HUDEP-2 (cell line): ENCODE measurements at regions not wholly inside any gene's neighbourhood (a gene's known extent, or its start where the extent isn't known, plus 50 kb on each side); places are given as distances from the start of the nearest gene placed in this dataset.
"Not testable (repeated sequence)": the region's sequence is repeated elsewhere in the genome, so short reads cannot be mapped to it uniquely, and the experiment has no call there.

ENCODE experiments used
- DNase-seq, 76 experiments: peaks; one replicate each; lab custom pipeline; 2025; ENCODE audit not compliant: unreplicated experiment in 76 of 76; lab: John Stamatoyannopoulos, UW

GRCh38 chr14:105938959-105939358, 412.6 kb downstream of the TMEM121 start:
- DNase-seq, result no peak

GRCh38 chr14:105939810-105940508, 413.6 kb downstream of the TMEM121 start:
- DNase-seq, result peak in 13 of 76 experiments; percentile 0 to 41 (median 7)

- no peak for DNase-seq
Measured at GRCh38 chr14:105940534-105941225, 414.3 kb downstream of the TMEM121 start.

GRCh38 chr14:105941226-105942166, 415.1 kb downstream of the TMEM121 start:
- no peak for DNase-seq

- DNase-seq, result not testable (repeated sequence)
Measured at GRCh38 chr14:105942725-105943124, 416.3 kb downstream of the TMEM121 start.

GRCh38 chr14:105943973-105944602, 417.7 kb downstream of the TMEM121 start:
- no peak for DNase-seq

GRCh38 chr14:105944632-105945610, 418.5 kb downstream of the TMEM121 start:
- DNase-seq, result peak in 62 of 76 experiments; percentile 1 to 76 (median 44)

GRCh38 chr14:105945896-105946295, 419.5 kb downstream of the TMEM121 start:
- peak in 13 of 76 experiments; percentile 1 to 23 (median 5) for DNase-seq

GRCh38 chr14:105947599-105947998, 421.2 kb downstream of the TMEM121 start:
- DNase-seq, result no peak

GRCh38 chr14:105948955-105949354, 422.6 kb downstream of the TMEM121 start:
- not testable (repeated sequence) for DNase-seq

- not testable (repeated sequence) for DNase-seq
Measured at GRCh38 chr14:105950364-105950892, 424.0 kb downstream of the TMEM121 start.

- no peak for DNase-seq
Measured at GRCh38 chr14:105951399-105951798, 425.0 kb downstream of the TMEM121 start.

GRCh38 chr14:105952222-105952621, 425.8 kb downstream of the TMEM121 start:
- no peak for DNase-seq

- no peak for DNase-seq
Measured at GRCh38 chr14:105952826-105953225, 426.4 kb downstream of the TMEM121 start.

GRCh38 chr14:105961625-105962024, 435.2 kb downstream of the TMEM121 start:
- DNase-seq, result not testable (repeated sequence)

- no peak for DNase-seq
Measured at GRCh38 chr14:105962532-105962931, 436.1 kb downstream of the TMEM121 start.

- no peak for DNase-seq
Measured at GRCh38 chr14:105968291-105968690, 441.9 kb downstream of the TMEM121 start.

GRCh38 chr14:105969026-105969425, 442.6 kb downstream of the TMEM121 start:
- DNase-seq, result not testable (repeated sequence)

- DNase-seq, result not testable (repeated sequence)
Measured at GRCh38 chr14:105970821-105971220, 444.4 kb downstream of the TMEM121 start.
